H1 (cell line): ENCODE measurements at regions not wholly inside any gene's neighbourhood (a gene's known extent, or its start where the extent isn't known, plus 50 kb on each side); places are given as distances from the start of the nearest gene placed in this dataset.
A peak's percentile ranks its signal among the peaks of the same experiment; 100 is the strongest.

Experiments
- CTCF ChIA-PET: fragments of 300-600 bp; sonication (Branson Sonifier 250); formaldehyde crosslinking; loops from one replicate; lab custom pipeline; 2021; ENCODE audit not compliant: partially characterized antibody; lab: Charles Lee
- POLR2A ChIA-PET: fragments of 300-600 bp; sonication (Branson Sonifier 250); formaldehyde crosslinking; loops from one replicate; lab custom pipeline; 2021; ENCODE audit warnings: inconsistent platforms; ENCODE audit not compliant: partially characterized antibody; lab: Charles Lee
- DNase-seq, 2 experiments: peaks; one replicate each; pipeline versions ENCODE4 v3.0.0 to v3.0.0-alpha.2; 2010 to 2022; ENCODE audit warnings: low spot score in 2 of 2, low read depth in 1 of 2, mixed read lengths in 1 of 2
- FAIRE-seq: peaks from 2 replicates; lab custom pipeline; 2011; peaks lifted over from hg19 to GRCh38; lab: Jason Lieb, UNC
- H2AFZ ChIP-seq: 2 replicates; pipeline ENCODE4 v1.8.1; 2012; ENCODE audit warnings: low read length, inconsistent platforms
- H2AK5ac ChIP-seq: 2 replicates; pipeline ENCODE4 v1.6.1; 2013; ENCODE audit warnings: low read depth, low read length
- H2BK120ac ChIP-seq: replicated peaks from 2 replicates; pipeline ENCODE3; 2013; ENCODE audit warnings: low read depth, low read length, inconsistent platforms
- H2BK12ac ChIP-seq: 2 replicates; pipeline ENCODE4 v1.6.1; 2013; ENCODE audit warnings: low read depth, low read length
- H2BK15ac ChIP-seq: 2 replicates; pipeline ENCODE4 v1.6.1; 2013; ENCODE audit warnings: low read length
- H2BK20ac ChIP-seq: 2 replicates; pipeline ENCODE4 v1.6.1; 2013; ENCODE audit warnings: low read length
- H2BK5ac ChIP-seq: 2 replicates; pipeline ENCODE4 v1.6.1; 2013; ENCODE audit warnings: low read depth, low read length
- H3K14ac ChIP-seq: 2 replicates; pipeline ENCODE4 v1.6.1; 2013; ENCODE audit warnings: inconsistent platforms; ENCODE audit not compliant: insufficient read length
- H3K18ac ChIP-seq: 2 replicates; pipeline ENCODE4 v1.6.1; 2013; ENCODE audit warnings: low read length; ENCODE audit errors: extremely low read depth
- H3K23ac ChIP-seq: 2 replicates; pipeline ENCODE4 v1.6.1; 2013; ENCODE audit warnings: inconsistent platforms; ENCODE audit not compliant: insufficient read length
- H3K23me2 ChIP-seq: 2 replicates; pipeline ENCODE4 v1.6.1; 2013; ENCODE audit warnings: low read depth, low read length
- H3K27ac ChIP-seq: 2 replicates; pipeline ENCODE4 v1.6.1; 2011; ENCODE audit warnings: low read depth, low read length, inconsistent platforms
- H3K27me3 ChIP-seq, 4 experiments: replicated peaks in 1 of 4; 1 replicate in 1 of 4; 2 replicates in 3 of 4; pipeline versions ENCODE4 v1.6.1 to v1.8.1; 2011 to 2013; ENCODE audit warnings: low read length in 3 of 4, mild to moderate bottlenecking in 3 of 4, inconsistent platforms in 2 of 4, mixed read lengths in 2 of 4, moderate library complexity in 1 of 4; ENCODE audit not compliant: control insufficient read depth in 3 of 4, insufficient read depth in 3 of 4; ENCODE audit errors: extremely low read depth in 1 of 4
- H3K36me3 ChIP-seq, 4 experiments: 2 replicates each; pipeline versions ENCODE4 v1.6.1 to v1.8.1; 2011 to 2013; ENCODE audit warnings: mild to moderate bottlenecking in 4 of 4, low read length in 3 of 4, moderate library complexity in 2 of 4, control low read depth in 1 of 4, inconsistent platforms in 1 of 4; ENCODE audit not compliant: insufficient read depth in 4 of 4, control insufficient read depth in 2 of 4
- H3K4ac ChIP-seq: replicated peaks from 2 replicates; pipeline ENCODE3; 2013; ENCODE audit warnings: low read length, low read depth, mixed read lengths, inconsistent platforms; ENCODE audit not compliant: insufficient read length
- H3K4me1 ChIP-seq, 4 experiments: replicated peaks in 1 of 4; 1 replicate in 1 of 4; 2 replicates in 3 of 4; pipeline versions ENCODE4 v1.6.1 to v1.8.1; 2011 to 2013; ENCODE audit warnings: low read length in 3 of 4, inconsistent platforms in 2 of 4, mixed read lengths in 1 of 4; ENCODE audit not compliant: insufficient read depth in 4 of 4, control insufficient read depth in 3 of 4
- H3K4me2 ChIP-seq, 2 experiments: 2 replicates each; pipeline versions ENCODE4 v1.6.1 to v1.8.1; 2011 to 2013; ENCODE audit warnings: low read depth in 2 of 2, low read length in 2 of 2, control low read depth in 1 of 2, inconsistent platforms in 1 of 2, mild to moderate bottlenecking in 1 of 2; ENCODE audit not compliant: insufficient read depth in 1 of 2
- H3K4me3 ChIP-seq, 4 experiments: fragments of 200-600, 300-600 bp in 1 of 4; sonication (generic), shearing (Covaris generic), sonication (Bioruptor Twin) in 1 of 4; 2 replicates each; pipeline versions ENCODE4 v1.5.1 to v1.8.1; 2011 to 2016; ENCODE audit warnings: low read length in 4 of 4, low read depth in 3 of 4, control low read depth in 2 of 4, inconsistent platforms in 2 of 4, mild to moderate bottlenecking in 2 of 4, mixed read lengths in 1 of 4, moderate library complexity in 1 of 4; ENCODE audit not compliant: insufficient read depth in 2 of 4; ENCODE audit errors: extremely low read depth in 1 of 4
- H3K56ac ChIP-seq: replicated peaks from 2 replicates; pipeline ENCODE3; 2013; ENCODE audit warnings: low read depth, mild to moderate bottlenecking, mixed read lengths, low read length, inconsistent platforms; ENCODE audit not compliant: insufficient read length
- H3K79me1 ChIP-seq: 2 replicates; pipeline ENCODE4 v1.6.1; 2013; ENCODE audit warnings: low read depth, low read length, control low read depth
- H3K79me2 ChIP-seq, 2 experiments: 2 replicates each; pipeline versions ENCODE4 v1.6.1 to v1.8.1; 2012 to 2013; ENCODE audit warnings: low read length in 2 of 2, mild to moderate bottlenecking in 2 of 2, inconsistent platforms in 1 of 2; ENCODE audit not compliant: insufficient read depth in 2 of 2, control insufficient read depth in 1 of 2
- H3K9ac ChIP-seq, 4 experiments: replicated peaks in 1 of 4; 1 replicate in 1 of 4; 2 replicates in 3 of 4; pipeline versions ENCODE4 v1.6.1 to v1.8.1; 2011 to 2013; ENCODE audit warnings: low read depth in 3 of 4, low read length in 3 of 4, control low read depth in 2 of 4, mild to moderate bottlenecking in 2 of 4, moderate library complexity in 2 of 4, inconsistent platforms in 1 of 4; ENCODE audit errors: extremely low read depth in 1 of 4
- H3K9me3 ChIP-seq, 2 experiments: 2 replicates each; pipeline versions ENCODE4 v1.6.1 to v1.8.1; 2012 to 2013; ENCODE audit warnings: mild to moderate bottlenecking in 2 of 2, moderate library complexity in 2 of 2, control low read depth in 1 of 2, inconsistent platforms in 1 of 2, low read depth in 1 of 2, low read length in 1 of 2, mixed read lengths in 1 of 2; ENCODE audit not compliant: insufficient read depth in 2 of 2
- H4K20me1 ChIP-seq, 2 experiments: replicated peaks in 1 of 2; 2 replicates each; pipeline versions ENCODE3 to v1.8.1; 2011 to 2013; ENCODE audit warnings: inconsistent platforms in 2 of 2, low read length in 2 of 2, mild to moderate bottlenecking in 1 of 2; ENCODE audit not compliant: insufficient read depth in 2 of 2, control insufficient read depth in 1 of 2
- H4K5ac ChIP-seq: 2 replicates; pipeline ENCODE4 v1.6.1; 2013; ENCODE audit warnings: low read length, low read depth, mixed read lengths, inconsistent platforms; ENCODE audit not compliant: insufficient read length
- H4K8ac ChIP-seq: 2 replicates; pipeline ENCODE4 v1.8.0; 2013; ENCODE audit warnings: mild to moderate bottlenecking, moderate library complexity, low read length, inconsistent platforms; ENCODE audit not compliant: insufficient read depth; ENCODE audit errors: extremely low read depth
- H4K91ac ChIP-seq: replicated peaks from 2 replicates; pipeline ENCODE3; 2013; ENCODE audit warnings: low read length, mixed read lengths, inconsistent platforms; ENCODE audit not compliant: insufficient read length
- HDAC2 ChIP-seq, 2 experiments: fragments of 300-600 bp in 1 of 2; sonication (generic) in 1 of 2; IDR thresholded peaks; 2 replicates each; pipeline ENCODE4 v1.6.1; 2011 to 2012; ENCODE audit warnings: low read depth in 2 of 2, low read length in 2 of 2, mild to moderate bottlenecking in 2 of 2, moderate library complexity in 2 of 2, borderline replicate concordance in 1 of 2, inconsistent platforms in 1 of 2
- RAD21 ChIP-seq, 2 experiments: IDR thresholded peaks in 1 of 2; conservative IDR thresholded peaks in 1 of 2; 2 replicates each; pipeline ENCODE4 v1.6.1; 2011; ENCODE audit warnings: low read depth in 2 of 2, low read length in 2 of 2, improper control_type of control experiment in 1 of 2, inconsistent platforms in 1 of 2, mild to moderate bottlenecking in 1 of 2, moderate library complexity in 1 of 2
- SIN3A ChIP-seq, 2 experiments: IDR thresholded peaks in 1 of 2; conservative IDR thresholded peaks in 1 of 2; 2 replicates each; pipeline ENCODE4 v1.6.1; 2011 to 2012; ENCODE audit warnings: low read length in 2 of 2, improper control_type of control experiment in 1 of 2, low read depth in 1 of 2, mild to moderate bottlenecking in 1 of 2
- TCF12 ChIP-seq: IDR thresholded peaks from 2 replicates; pipeline ENCODE4 v1.6.1; 2011; ENCODE audit warnings: low read depth, mild to moderate bottlenecking, low read length
- WGBS, 2 experiments: shearing (Covaris generic) in 1 of 2; methylation state at CpG; one replicate each; pipeline versions ENCODE4 v1.1.6 to v1.1.7; 2013 to 2015; ENCODE audit warnings: low lambda C conversion rate in 2 of 2, mixed read lengths in 2 of 2, inconsistent platforms in 1 of 2, low coverage in 1 of 2, missing lambda C conversion rate in 1 of 2; ENCODE audit not compliant: insufficient replicate concordance in 2 of 2, insufficient coverage in 1 of 2, insufficient read length in 1 of 2; ENCODE audit errors: extremely low coverage in 1 of 2, missing lambda C conversion rate in 1 of 2; 5-methylcytosine and 5-hydroxymethylcytosine counted together

GRCh38 chr15:96699871-96700401 lies 369.4 kb downstream of the NR2F2 start:
- Histone ChIP-seq H2BK120ac (no peak overlapping the region), H3K27me3 (no peaks in the 10 kb centered on the region; a peak in 2 of 7 replicates), H3K4me1 (peaks cover 0 to 30% (median 23%) of the 10 kb centered on the region in 4 experiments; a peak in 4 of 7 replicates), H4K8ac (no peak overlapping the region), H4K91ac (no peak overlapping the region), H4K20me1 (no peaks in the 10 kb centered on the region), H3K36me3 (no peaks in the 10 kb centered on the region), H3K14ac (no peak overlapping the region), H3K23ac (no peak overlapping the region), H3K79me1 (no peaks in the 10 kb centered on the region), H3K56ac (no peak overlapping the region), H3K79me2 (no peaks in the 10 kb centered on the region), H2BK15ac (no peak overlapping the region), H3K23me2 (no peaks in the 10 kb centered on the region), H3K9ac (no peak overlapping the region), H3K4me2 (peak overlapping the region; percentile 4 to 21; a peak in 1 of 4 replicates), H3K9me3 (no peaks in the 10 kb centered on the region), H3K27ac (no peak overlapping the region), H3K18ac (no peak overlapping the region; the same call in 1 of the 2 replicates), H2BK20ac (no peak overlapping the region), H2BK5ac (no peak overlapping the region), H3K4ac (no peak overlapping the region), H3K4me3 (no peak overlapping the region), H4K5ac (peak overlapping the region; percentile 81), H2BK12ac (no peak overlapping the region), H2AK5ac (no peak overlapping the region), H2AFZ (no peak overlapping the region)
- 35% methylated on average over 3 of the region's 3 CpGs; no CpG with 5 or more reads in 1 of the 2 experiments for WGBS, 2 experiments
- ChIA-PET POLR2A (no interaction called here), CTCF (no interaction called here)
- peak in 1 of 2 experiments; percentile 58 for DNase-seq
- TF ChIP-seq SIN3A (conservative IDR thresholded peaks at IDR 0.05 in 1 of 2, IDR thresholded peaks at IDR 0.05 in 1 of 2; ENCODE audit: low read depth in 1 of 2, low read length in 2 of 2) (no peak), TCF12 (peak; percentile 69; the same call in 1 of the 2 replicates), HDAC2 (IDR thresholded peaks at IDR 0.05; ENCODE audit: borderline replicate concordance in 1 of 2, low read depth in 2 of 2, low read length in 2 of 2) (peak in 1 of 2 experiments; percentile 69; a peak in 1 of 4 replicates), RAD21 (IDR thresholded peaks at IDR 0.05 in 1 of 2, conservative IDR thresholded peaks at IDR 0.05 in 1 of 2; ENCODE audit: low read depth in 2 of 2, low read length in 2 of 2) (peak in 1 of 2 experiments; percentile 3; a peak in 1 of 4 replicates)
- peak; percentile 81 for FAIRE-seq
